Astrocyte of the cerebellum (primary cell): ENCODE measurements at regions not wholly inside any gene's neighbourhood (a gene's known extent, or its start where the extent isn't known, plus 50 kb on each side); places are given as distances from the start of the nearest gene placed in this dataset.

ENCODE experiments used
- DNase-seq: peaks from one replicate; pipeline ENCODE4 v3.0.0-alpha.2; 2011; ENCODE audit warnings: low read depth
- H3K4me3 ChIP-seq: 2 replicates; pipeline ENCODE4 v1.5.1; 2011; ENCODE audit warnings: mild to moderate bottlenecking, low read depth, low read length, moderate library complexity
- in situ Hi-C: cut with HindIII; loops from 2 replicates; pipeline ENCODE4 v1.10.0; 2017; ENCODE audit warnings: low sequenced_read_pairs
- TF ChIP-seq, protein P1 (sequence below): IDR thresholded peaks from 2 replicates; pipeline ENCODE4 v1.5.1; 2012; ENCODE audit warnings: low read length, low read depth, moderate library complexity, mild to moderate bottlenecking; ENCODE audit errors: missing control alignments

GRCh38 chr1:217948741-217949140, 317.6 kb downstream of the SPATA17 start:
- no peak for DNase-seq
- in situ Hi-C loops = no loop called here
- H3K4me3 ChIP-seq = no peak overlapping the region
- TF ChIP-seq, protein P1, sequence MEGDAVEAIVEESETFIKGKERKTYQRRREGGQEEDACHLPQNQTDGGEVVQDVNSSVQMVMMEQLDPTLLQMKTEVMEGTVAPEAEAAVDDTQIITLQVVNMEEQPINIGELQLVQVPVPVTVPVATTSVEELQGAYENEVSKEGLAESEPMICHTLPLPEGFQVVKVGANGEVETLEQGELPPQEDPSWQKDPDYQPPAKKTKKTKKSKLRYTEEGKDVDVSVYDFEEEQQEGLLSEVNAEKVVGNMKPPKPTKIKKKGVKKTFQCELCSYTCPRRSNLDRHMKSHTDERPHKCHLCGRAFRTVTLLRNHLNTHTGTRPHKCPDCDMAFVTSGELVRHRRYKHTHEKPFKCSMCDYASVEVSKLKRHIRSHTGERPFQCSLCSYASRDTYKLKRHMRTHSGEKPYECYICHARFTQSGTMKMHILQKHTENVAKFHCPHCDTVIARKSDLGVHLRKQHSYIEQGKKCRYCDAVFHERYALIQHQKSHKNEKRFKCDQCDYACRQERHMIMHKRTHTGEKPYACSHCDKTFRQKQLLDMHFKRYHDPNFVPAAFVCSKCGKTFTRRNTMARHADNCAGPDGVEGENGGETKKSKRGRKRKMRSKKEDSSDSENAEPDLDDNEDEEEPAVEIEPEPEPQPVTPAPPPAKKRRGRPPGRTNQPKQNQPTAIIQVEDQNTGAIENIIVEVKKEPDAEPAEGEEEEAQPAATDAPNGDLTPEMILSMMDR = no peak

DNA sequence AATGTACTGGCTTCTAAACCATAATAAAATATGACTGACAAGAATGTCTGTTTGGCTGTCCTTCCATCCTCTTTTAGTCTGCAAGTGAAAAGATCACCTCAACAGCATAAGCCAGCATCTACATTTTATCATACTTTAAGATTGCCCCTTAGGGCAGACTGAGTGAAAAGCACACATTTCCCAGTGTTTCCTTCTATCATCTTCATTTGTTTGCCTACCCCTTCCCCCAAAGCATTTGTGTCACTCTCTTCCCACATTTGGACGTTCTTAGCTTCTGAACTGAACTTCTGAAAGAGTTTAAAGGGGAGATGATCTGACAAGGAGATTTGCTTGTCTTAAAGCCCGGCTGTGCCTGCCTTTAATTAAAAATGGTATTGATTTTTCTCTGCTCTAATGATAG, 322.2 kb downstream of the SPATA17 start:
- in situ Hi-C loops = no loop called here
- no peak for DNase-seq
- H3K4me3 ChIP-seq = no peak overlapping the region
- TF ChIP-seq, protein P1 = no peak

- H3K4me3 ChIP-seq = no peak overlapping the region
- DNase-seq = no peak
- TF ChIP-seq, protein P1 = no peak
- in situ Hi-C loops = no loop called here
Measured at GRCh38 chr1:217953922-217954321, 322.8 kb downstream of the SPATA17 start.

GRCh38 chr1:217955723-217956122, 324.6 kb downstream of the SPATA17 start:
- H3K4me3 ChIP-seq = no peak overlapping the region
- TF ChIP-seq, protein P1 = no peak
- DNase-seq = no peak
- in situ Hi-C loops = no loop called here

DNA sequence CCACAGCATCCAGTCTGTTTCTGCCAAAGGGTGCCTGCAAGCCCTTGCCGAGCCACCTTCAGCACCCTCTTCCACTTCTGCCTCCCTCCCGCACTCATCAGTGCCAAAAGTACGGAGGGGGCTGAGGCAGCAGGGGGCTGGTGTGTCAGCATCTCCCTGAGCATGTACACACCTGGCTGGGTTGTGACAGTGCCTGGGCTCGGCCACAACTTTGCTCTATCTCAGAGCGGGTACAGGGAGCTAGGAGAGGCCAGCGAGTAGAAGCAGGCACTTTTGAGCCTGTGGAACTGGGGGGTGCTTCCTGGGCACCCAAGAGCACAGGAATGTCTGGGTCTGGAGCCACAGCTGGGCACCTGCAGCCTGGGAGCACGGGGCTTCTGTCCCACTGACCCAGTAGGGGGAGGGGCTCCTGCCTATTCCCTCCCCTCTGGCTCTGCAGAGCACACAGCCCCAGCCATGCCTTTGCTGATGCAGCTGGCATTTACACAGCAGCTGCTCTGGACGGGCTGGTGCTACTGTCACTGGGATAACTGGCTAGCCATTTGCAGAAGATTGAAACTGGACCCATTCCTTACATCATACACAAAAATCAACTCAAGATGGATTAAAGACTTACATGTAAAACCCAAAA, 319.8 kb upstream of the RRP15 start:
- H3K4me3 ChIP-seq = no peak overlapping the region
- in situ Hi-C loops = no loop called here
- DNase-seq = no peak
- TF ChIP-seq, protein P1 = no peak

GRCh38 chr1:217968085-217968484, 317.0 kb upstream of the RRP15 start:
- in situ Hi-C loops = no loop called here
- H3K4me3 ChIP-seq = no peak overlapping the region
- TF ChIP-seq, protein P1 = no peak
- DNase-seq = no peak
